Esophagus squamous epithelium (tissue), 4 donors: ENCODE measurements at regions not wholly inside any gene's neighbourhood (a gene's known extent, or its start where the extent isn't known, plus 50 kb on each side); places are given as distances from the start of the nearest gene placed in this dataset.

Experiments used
- POLR2A ChIP-seq, 4 donors: fragments of 450-650 bp; IDR thresholded peaks; one replicate each; pipeline ENCODE4 v1.6.1; 2017; ENCODE audit warnings: antibody characterized with exemption in 4 of 4, mild to moderate bottlenecking in 4 of 4, moderate library complexity in 3 of 4
- TF ChIP-seq, protein P1 (sequence below), 6 experiments: fragments of 450-650 bp in 4 of 6; fragments of 200-600 bp in 2 of 6; sonication (generic) in 2 of 6; IDR thresholded peaks; one replicate each; pipeline ENCODE4 v1.5.1; 2016 to 2019; ENCODE audit warnings: antibody characterized with exemption in 6 of 6, mild to moderate bottlenecking in 4 of 6, moderate library complexity in 4 of 6

DNA sequence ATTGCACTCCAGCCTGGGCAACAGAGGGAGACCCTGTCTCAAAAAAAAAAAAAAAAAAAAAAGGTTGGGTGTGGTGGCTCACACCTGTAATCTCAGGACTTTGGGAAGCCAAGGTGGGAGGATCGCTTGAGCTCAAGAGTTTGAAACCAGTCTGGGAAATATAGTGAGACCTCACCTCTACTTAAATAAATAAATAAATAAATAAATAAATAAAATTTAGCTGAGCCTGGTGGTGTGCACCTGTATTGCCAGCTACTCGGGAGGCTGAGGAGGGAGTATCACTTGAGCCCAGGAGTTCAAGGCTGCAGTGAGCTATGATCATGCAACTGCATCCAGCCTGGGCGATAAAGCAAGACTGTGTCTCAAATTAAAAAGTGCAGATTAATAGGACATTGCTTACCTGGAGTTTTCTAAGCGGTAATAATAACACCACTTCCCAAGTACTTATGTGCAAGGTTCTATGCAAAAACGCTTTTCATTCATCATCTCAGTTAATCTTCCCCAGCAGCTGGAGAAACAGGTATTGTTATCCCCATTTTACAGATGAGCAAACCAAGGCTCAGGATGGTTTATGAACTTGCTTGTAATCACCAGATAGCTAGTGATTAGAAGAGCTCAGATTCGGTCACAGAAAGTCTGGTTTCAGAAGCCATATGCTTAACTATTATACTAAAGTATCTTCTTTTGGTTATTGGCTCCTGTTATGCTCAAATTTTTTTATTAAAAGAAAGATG, 196.5 kb upstream of the MKLN1 start:
- TF ChIP-seq, protein P1, sequence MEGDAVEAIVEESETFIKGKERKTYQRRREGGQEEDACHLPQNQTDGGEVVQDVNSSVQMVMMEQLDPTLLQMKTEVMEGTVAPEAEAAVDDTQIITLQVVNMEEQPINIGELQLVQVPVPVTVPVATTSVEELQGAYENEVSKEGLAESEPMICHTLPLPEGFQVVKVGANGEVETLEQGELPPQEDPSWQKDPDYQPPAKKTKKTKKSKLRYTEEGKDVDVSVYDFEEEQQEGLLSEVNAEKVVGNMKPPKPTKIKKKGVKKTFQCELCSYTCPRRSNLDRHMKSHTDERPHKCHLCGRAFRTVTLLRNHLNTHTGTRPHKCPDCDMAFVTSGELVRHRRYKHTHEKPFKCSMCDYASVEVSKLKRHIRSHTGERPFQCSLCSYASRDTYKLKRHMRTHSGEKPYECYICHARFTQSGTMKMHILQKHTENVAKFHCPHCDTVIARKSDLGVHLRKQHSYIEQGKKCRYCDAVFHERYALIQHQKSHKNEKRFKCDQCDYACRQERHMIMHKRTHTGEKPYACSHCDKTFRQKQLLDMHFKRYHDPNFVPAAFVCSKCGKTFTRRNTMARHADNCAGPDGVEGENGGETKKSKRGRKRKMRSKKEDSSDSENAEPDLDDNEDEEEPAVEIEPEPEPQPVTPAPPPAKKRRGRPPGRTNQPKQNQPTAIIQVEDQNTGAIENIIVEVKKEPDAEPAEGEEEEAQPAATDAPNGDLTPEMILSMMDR (IDR thresholded peaks at IDR 0.05) = no peak
- no peak for TF ChIP-seq POLR2A (IDR thresholded peaks at IDR 0.05)
